ENCODE measurements at regions not wholly inside any gene's neighbourhood (a gene's known extent, or its start where the extent isn't known, plus 50 kb on each side); places are given as distances from the start of the nearest gene placed in this dataset.

- no peak for DNase-seq
These were observed 53.8 kb upstream of the LMO4 start for GRCh38 chr1:87274851-87275250.

- no peak for DNase-seq
These were observed 49.7 kb upstream of the LMO4 start for GRCh38 chr1:87278825-87279535.
